Ishikawa (cell line): ENCODE measurements at regions not wholly inside any gene's neighbourhood (a gene's known extent, or its start where the extent isn't known, plus 50 kb on each side); places are given as distances from the start of the nearest gene placed in this dataset.

Experiments used
- CEBPB ChIP-seq: IDR thresholded peaks from 2 replicates; pipeline ENCODE4 v1.6.1; 2012
- CREB1 ChIP-seq: IDR thresholded peaks from 2 replicates; pipeline ENCODE4 v1.6.1; 2012; ENCODE audit warnings: low read depth
- EGR1 ChIP-seq: IDR thresholded peaks from 2 replicates; pipeline ENCODE4 v1.6.1; 2012
- EP300 ChIP-seq: IDR thresholded peaks from 2 replicates; pipeline ENCODE4 v1.6.1; 2012; ENCODE audit warnings: borderline replicate concordance
- FOXM1 ChIP-seq: IDR thresholded peaks from 2 replicates; pipeline ENCODE4 v1.6.1; 2012; ENCODE audit warnings: low read depth, borderline replicate concordance
- NFIC ChIP-seq: IDR thresholded peaks from 2 replicates; pipeline ENCODE4 v1.6.1; 2012
- RAD21 ChIP-seq: IDR thresholded peaks from 2 replicates; pipeline ENCODE4 v1.6.1; 2012; ENCODE audit warnings: low read depth
- TAF1 ChIP-seq: IDR thresholded peaks from 2 replicates; pipeline ENCODE4 v1.6.1; 2012; ENCODE audit warnings: low read depth, mild to moderate bottlenecking
- TCF12 ChIP-seq: IDR thresholded peaks from 2 replicates; pipeline ENCODE4 v1.6.1; 2012; ENCODE audit warnings: low read depth
- TEAD4 ChIP-seq: IDR thresholded peaks from 2 replicates; pipeline ENCODE4 v1.6.1; 2012
- YY1 ChIP-seq: IDR thresholded peaks from 2 replicates; pipeline ENCODE4 v1.6.1; 2012; ENCODE audit warnings: low read depth
- ZBTB7A ChIP-seq: IDR thresholded peaks from 2 replicates; pipeline ENCODE4 v1.6.1; 2012; ENCODE audit warnings: low read depth
- TF ChIP-seq, protein P1 (sequence below): IDR thresholded peaks from 2 replicates; pipeline ENCODE4 v1.6.1; 2012
- TF ChIP-seq, protein P2 (sequence below): IDR thresholded peaks from 2 replicates; pipeline ENCODE4 v1.6.1; 2012
- TF ChIP-seq, protein P3 (sequence below): IDR thresholded peaks from 2 replicates; pipeline ENCODE4 v1.6.1; 2012; ENCODE audit warnings: low read depth, mild to moderate bottlenecking

DNA sequence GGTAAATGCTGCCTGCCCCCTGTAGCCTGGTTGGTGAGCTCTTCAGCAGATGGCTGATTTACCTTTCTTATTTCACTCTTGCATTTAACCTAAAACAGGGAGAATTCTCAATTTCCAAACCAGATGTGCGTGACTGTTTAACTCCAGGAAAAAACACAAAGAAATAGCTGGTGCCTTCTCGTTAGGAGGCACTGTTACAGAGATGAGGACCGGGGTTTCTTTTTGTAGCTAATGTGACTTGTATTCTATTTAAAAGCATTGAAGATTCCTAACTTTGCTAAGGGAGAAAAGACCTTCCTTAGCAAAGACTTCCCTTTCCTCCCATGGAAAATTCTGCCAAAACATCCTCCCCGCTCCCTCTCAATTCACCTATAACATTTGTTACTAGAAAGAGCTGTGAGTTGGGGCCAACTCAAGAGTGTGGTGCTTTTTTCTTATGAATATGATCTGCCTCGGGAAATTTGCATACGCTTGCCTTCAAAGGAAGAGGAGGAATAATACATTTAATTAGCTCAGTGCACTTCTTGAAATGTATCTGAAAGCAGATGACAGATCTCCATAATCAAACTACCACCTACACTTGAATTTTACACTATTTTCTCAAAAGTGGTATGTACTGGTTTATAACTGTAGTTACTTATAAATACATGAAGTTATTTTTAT lies 102.0 kb upstream of the ARID2 start:
- TF ChIP-seq, protein P1, sequence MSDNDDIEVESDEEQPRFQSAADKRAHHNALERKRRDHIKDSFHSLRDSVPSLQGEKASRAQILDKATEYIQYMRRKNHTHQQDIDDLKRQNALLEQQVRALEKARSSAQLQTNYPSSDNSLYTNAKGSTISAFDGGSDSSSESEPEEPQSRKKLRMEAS = no peak
- TF ChIP-seq EGR1 = no peak
- TF ChIP-seq YY1 = no peak
- no peak for TF ChIP-seq CEBPB
- no peak for TF ChIP-seq NFIC
- TF ChIP-seq, protein P2, sequence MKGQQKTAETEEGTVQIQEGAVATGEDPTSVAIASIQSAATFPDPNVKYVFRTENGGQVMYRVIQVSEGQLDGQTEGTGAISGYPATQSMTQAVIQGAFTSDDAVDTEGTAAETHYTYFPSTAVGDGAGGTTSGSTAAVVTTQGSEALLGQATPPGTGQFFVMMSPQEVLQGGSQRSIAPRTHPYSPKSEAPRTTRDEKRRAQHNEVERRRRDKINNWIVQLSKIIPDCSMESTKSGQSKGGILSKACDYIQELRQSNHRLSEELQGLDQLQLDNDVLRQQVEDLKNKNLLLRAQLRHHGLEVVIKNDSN = no peak
- no peak for TF ChIP-seq CREB1
- TF ChIP-seq TAF1 = no peak

DNA sequence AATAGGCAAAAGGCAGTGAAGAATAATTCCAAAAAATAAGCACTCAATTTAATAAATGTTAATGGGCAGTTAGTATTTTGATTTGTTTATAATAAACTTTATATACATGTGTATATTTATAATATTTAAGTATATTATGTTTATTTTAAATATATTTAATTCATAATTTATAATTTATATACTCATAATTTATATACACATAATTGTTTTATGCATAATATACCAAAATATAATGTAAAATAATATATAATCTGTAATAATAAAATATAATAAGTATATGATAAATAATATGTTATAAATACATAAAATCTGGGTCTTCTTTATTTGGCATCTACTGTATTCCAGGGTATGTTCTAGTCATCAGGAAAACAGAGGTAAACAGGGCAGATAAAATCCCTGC lies 100.2 kb upstream of the ARID2 start:
- TF ChIP-seq, protein P1 = no peak
- TF ChIP-seq TAF1 (no peak), TCF12 (no peak), NFIC (no peak), FOXM1 (no peak), CREB1 (no peak), TEAD4 (no peak), RAD21 (no peak), ZBTB7A (no peak), CEBPB (no peak), EP300 (no peak), EGR1 (no peak), YY1 (no peak)
- TF ChIP-seq, protein P2 = no peak
- TF ChIP-seq, protein P3, sequence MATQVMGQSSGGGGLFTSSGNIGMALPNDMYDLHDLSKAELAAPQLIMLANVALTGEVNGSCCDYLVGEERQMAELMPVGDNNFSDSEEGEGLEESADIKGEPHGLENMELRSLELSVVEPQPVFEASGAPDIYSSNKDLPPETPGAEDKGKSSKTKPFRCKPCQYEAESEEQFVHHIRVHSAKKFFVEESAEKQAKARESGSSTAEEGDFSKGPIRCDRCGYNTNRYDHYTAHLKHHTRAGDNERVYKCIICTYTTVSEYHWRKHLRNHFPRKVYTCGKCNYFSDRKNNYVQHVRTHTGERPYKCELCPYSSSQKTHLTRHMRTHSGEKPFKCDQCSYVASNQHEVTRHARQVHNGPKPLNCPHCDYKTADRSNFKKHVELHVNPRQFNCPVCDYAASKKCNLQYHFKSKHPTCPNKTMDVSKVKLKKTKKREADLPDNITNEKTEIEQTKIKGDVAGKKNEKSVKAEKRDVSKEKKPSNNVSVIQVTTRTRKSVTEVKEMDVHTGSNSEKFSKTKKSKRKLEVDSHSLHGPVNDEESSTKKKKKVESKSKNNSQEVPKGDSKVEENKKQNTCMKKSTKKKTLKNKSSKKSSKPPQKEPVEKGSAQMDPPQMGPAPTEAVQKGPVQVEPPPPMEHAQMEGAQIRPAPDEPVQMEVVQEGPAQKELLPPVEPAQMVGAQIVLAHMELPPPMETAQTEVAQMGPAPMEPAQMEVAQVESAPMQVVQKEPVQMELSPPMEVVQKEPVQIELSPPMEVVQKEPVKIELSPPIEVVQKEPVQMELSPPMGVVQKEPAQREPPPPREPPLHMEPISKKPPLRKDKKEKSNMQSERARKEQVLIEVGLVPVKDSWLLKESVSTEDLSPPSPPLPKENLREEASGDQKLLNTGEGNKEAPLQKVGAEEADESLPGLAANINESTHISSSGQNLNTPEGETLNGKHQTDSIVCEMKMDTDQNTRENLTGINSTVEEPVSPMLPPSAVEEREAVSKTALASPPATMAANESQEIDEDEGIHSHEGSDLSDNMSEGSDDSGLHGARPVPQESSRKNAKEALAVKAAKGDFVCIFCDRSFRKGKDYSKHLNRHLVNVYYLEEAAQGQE = no peak

DNA sequence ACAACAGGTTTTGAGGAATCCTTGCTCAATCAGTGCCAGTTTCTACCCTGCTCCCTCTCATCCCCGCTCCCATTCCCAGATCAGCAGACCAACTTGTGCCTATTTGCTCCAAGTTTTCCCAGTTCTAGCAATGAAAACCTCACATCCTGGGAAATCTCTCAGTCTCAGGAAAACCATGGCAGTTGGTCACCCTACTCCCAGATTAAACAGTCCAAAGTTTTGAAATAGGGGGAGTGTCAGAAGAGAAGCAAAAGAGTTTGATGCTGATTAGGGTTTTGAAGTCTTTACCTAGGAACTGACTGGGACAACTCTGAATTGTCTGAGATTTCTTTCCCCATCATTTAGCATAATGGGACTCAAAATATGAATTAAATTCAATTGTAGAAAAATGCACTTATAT lies 95.8 kb upstream of the ARID2 start:
- TF ChIP-seq CEBPB (no peak), CREB1 (no peak), YY1 (no peak), ZBTB7A (no peak), EGR1 (no peak), TAF1 (no peak), NFIC (no peak), TEAD4 (no peak)
- TF ChIP-seq, protein P3 = no peak

DNA sequence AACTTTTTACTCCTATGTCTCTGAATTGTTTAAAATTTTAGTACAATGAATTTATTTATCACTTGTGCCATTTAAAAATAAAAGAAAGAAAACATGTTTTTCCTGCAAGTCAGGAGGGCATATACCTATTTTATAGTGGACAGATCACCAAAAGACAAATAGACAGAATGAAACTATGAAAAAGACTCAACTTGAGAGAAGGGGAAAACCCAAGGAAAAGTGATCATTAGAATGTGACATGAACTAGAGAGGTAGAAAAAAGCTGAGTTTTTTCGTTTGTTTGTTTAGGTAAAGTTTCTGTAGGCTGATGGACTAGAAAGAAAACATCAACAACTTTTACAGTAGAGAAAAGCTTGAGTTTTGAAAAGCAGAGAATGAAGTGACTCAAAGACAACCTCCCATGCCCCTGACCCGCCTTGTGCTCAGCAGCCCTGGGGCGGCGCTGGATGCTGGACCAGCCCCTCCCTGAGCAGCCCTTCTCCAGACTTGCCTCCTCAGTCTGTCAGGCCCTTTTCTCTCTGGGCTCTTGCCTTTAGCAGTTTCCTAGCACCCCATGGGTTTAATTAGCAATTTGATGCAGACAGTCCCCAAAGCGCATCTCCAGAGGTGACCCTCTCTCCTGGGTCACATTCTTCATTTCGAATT lies 95.1 kb upstream of the ARID2 start:
- TF ChIP-seq CEBPB (no peak), FOXM1 (no peak), TAF1 (no peak), RAD21 (no peak), TCF12 (no peak), YY1 (no peak), CREB1 (no peak), TEAD4 (no peak), NFIC (no peak), EGR1 (no peak), EP300 (no peak), ZBTB7A (no peak)
- TF ChIP-seq, protein P1 = no peak
- TF ChIP-seq, protein P2 = no peak
- TF ChIP-seq, protein P3 = no peak
